ENCODE measurements at regions not wholly inside any gene's neighbourhood (a gene's known extent, or its start where the extent isn't known, plus 50 kb on each side); places are given as distances from the start of the nearest gene placed in this dataset.

DNA sequence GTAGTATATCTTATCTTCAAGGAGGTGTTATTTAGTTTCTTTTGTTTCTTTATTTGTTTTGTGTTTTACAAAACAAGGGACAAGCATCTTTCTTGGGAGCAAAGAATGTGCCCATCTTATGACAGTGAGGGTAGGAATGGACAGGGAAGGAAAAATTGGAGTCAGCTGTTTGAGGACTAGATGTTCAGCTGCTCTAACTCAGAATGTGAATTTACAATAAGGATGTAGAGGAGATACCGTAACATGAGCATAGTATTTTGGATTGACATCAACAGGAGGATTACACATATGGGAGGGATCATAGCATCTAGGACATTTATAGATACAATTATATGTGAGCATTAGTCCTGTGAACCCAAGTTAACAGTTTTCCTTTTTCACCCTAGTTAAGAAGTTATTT, 89.0 kb upstream of the GK2 start:
- no peak for TF ChIP-seq CTCF (IDR thresholded peaks at IDR 0.05; ENCODE audit: extremely low read depth, missing control alignments)

DNA sequence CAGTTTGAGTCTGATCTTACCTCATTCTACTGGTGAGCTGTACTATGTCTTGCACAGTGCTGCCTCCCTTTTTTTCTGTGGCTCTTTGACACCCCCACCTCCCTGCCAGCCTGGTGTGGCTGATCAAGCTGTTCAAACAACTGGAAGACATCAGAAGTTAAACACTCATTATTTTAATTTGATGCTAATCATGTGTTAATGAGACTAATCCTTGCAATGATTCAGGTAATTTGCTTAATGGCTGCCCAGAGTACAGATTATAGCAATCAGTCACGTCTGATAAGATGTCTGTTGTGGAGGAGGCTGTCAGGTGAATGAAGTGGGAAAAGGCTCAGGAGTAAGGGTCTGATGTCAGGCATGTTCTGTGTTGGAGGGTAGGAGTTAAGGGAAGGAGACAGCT, 87.4 kb upstream of the GK2 start:
- TF ChIP-seq CTCF (IDR thresholded peaks at IDR 0.05; ENCODE audit: extremely low read depth, missing control alignments): no peak
- no peak for DNase-seq (ENCODE audit: low spot score)

More for the DNA sequence above, 89.0 kb upstream of the GK2 start:
- DNase-seq (ENCODE audit: low spot score): no peak

GRCh38 chr4:79492148-79492547, 84.1 kb upstream of the GK2 start:
- no peak for TF ChIP-seq CTCF (IDR thresholded peaks at IDR 0.05; ENCODE audit: extremely low read depth, missing control alignments)
- DNase-seq (ENCODE audit: low spot score): no peak

DNA sequence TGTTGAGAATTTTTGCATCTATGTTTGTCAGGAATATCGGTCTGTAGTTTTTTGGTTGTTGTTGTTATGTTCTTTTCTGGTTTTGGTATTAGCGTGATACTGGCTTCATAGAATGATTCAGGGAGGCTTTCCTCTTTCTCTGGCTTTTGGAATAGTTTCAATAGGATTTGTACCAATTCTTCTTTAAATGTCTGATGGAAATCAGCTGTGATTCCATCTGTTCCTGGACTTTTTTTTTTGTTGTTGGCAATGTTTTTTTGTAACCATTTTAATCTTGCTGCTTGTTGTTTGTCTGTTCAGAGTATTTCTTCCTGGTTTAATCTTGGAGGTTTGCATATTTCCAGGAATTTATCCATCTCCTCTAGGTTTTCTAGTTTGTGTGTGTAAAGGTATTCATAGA, 81.5 kb upstream of the GK2 start:
- no peak for DNase-seq (ENCODE audit: low spot score)
- TF ChIP-seq CTCF (IDR thresholded peaks at IDR 0.05; ENCODE audit: extremely low read depth, missing control alignments): no peak

- DNase-seq (ENCODE audit: low spot score): no peak
- no peak for TF ChIP-seq CTCF (IDR thresholded peaks at IDR 0.05; ENCODE audit: extremely low read depth, missing control alignments)
Measured at GRCh38 chr4:79476196-79476595, 68.2 kb upstream of the GK2 start.

GRCh38 chr4:79473439-79473724, 65.4 kb upstream of the GK2 start:
- TF ChIP-seq CTCF (IDR thresholded peaks at IDR 0.05; ENCODE audit: extremely low read depth, missing control alignments): no peak
- no peak for DNase-seq (ENCODE audit: low spot score)

DNA sequence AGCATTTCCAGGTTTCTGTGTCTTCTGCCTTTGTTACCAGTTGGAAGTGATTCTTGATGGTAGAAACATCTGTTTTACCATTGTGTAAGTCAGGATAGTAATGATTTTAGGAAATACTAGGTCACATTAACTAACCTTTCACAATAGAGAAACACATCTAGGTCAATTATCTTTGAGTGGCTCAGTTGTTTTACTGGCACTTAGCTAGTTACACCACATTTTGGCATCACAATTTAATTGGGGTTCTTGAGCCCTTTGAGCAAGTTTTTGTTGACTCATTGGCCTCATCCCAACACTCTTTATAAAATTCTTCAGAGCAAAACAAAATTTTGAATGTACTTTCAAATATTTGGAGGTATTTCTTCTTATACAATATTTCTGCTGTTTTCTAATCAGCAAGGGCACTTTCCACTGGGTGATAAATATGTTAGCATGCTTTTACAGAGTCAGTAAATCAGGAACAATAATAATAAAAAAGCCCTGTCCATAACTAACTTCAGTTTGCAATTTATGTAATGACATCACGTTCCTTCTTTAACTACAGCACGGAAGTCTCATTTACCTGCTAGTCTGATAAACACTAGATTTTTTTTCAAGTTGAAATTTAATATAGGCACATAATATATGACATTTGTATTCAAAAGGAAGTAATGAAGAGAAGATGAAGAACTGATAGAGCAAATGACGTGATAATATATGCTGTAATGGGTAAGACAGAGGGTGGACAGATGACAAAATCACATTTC, 64.8 kb upstream of the GK2 start:
- no peak for DNase-seq (ENCODE audit: low spot score)

More for the DNA sequence above, 64.8 kb upstream of the GK2 start:
- no peak for TF ChIP-seq CTCF (IDR thresholded peaks at IDR 0.05; ENCODE audit: extremely low read depth, missing control alignments)
